Trophoblast cell (in vitro differentiated cells and primary cell): ENCODE measurements at regions not wholly inside any gene's neighbourhood (a gene's known extent, or its start where the extent isn't known, plus 50 kb on each side); places are given as distances from the start of the nearest gene placed in this dataset.

Experiments
- DNase-seq, 2 donors: peaks; one replicate each; pipeline ENCODE4 v3.0.0-alpha.2; 2016
- H2AFZ ChIP-seq: 2 replicates; pipeline ENCODE4 v1.6.1; 2013; ENCODE audit warnings: low read length, moderate library complexity, mild to moderate bottlenecking; ENCODE audit not compliant: insufficient read depth, poor library complexity
- H2AK5ac ChIP-seq: 2 replicates; pipeline ENCODE4 v1.6.1; 2013; ENCODE audit warnings: mild to moderate bottlenecking, low read length
- H2BK120ac ChIP-seq: 2 replicates; pipeline ENCODE4 v1.6.1; 2013; ENCODE audit warnings: low read length, mild to moderate bottlenecking, moderate library complexity; ENCODE audit not compliant: insufficient read depth, poor library complexity
- H2BK12ac ChIP-seq: 2 replicates; pipeline ENCODE4 v1.6.1; 2013; ENCODE audit warnings: mild to moderate bottlenecking, low read length, moderate library complexity
- H2BK5ac ChIP-seq: 2 replicates; pipeline ENCODE4 v1.6.1; 2013; ENCODE audit warnings: low read length, low read depth, moderate library complexity, mild to moderate bottlenecking; ENCODE audit not compliant: poor library complexity
- H3K14ac ChIP-seq: 2 replicates; pipeline ENCODE4 v1.6.1; 2013; ENCODE audit warnings: mild to moderate bottlenecking, low read length
- H3K18ac ChIP-seq: 2 replicates; pipeline ENCODE4 v1.6.1; 2013; ENCODE audit warnings: mild to moderate bottlenecking, low read length
- H3K23ac ChIP-seq: 2 replicates; pipeline ENCODE4 v1.6.1; 2013; ENCODE audit warnings: low read length
- H3K27ac ChIP-seq: 2 replicates; pipeline ENCODE4 v1.5.1; 2013; ENCODE audit warnings: low read depth, mild to moderate bottlenecking, inconsistent platforms, low read length, moderate library complexity
- H3K27me3 ChIP-seq: 2 replicates; pipeline ENCODE4 v1.6.1; 2013; ENCODE audit warnings: inconsistent platforms, mild to moderate bottlenecking, low read length, moderate library complexity; ENCODE audit not compliant: insufficient read depth
- H3K36me3 ChIP-seq, 2 experiments: 1 replicate in 1 of 2; 2 replicates in 1 of 2; pipeline ENCODE4 v1.6.1; 2013; ENCODE audit warnings: low read length in 2 of 2, mild to moderate bottlenecking in 2 of 2, moderate library complexity in 1 of 2; ENCODE audit not compliant: insufficient read depth in 2 of 2, control insufficient read depth in 1 of 2
- H3K4ac ChIP-seq: 2 replicates; pipeline ENCODE4 v1.6.1; 2013; ENCODE audit warnings: low read depth, mild to moderate bottlenecking, low read length, moderate library complexity
- H3K4me1 ChIP-seq, 2 experiments: 1 replicate in 1 of 2; 2 replicates in 1 of 2; pipeline ENCODE4 v1.6.1; 2013; ENCODE audit warnings: low read length in 2 of 2, mild to moderate bottlenecking in 2 of 2, moderate library complexity in 1 of 2; ENCODE audit not compliant: insufficient read depth in 2 of 2, control insufficient read depth in 1 of 2
- H3K4me2 ChIP-seq: 2 replicates; pipeline ENCODE4 v1.6.1; 2013; ENCODE audit warnings: inconsistent platforms, mild to moderate bottlenecking, low read length, moderate library complexity
- H3K4me3 ChIP-seq: 2 replicates; pipeline ENCODE4 v1.5.1; 2013; ENCODE audit warnings: mild to moderate bottlenecking, low read depth, low read length, inconsistent platforms
- H3K79me1 ChIP-seq: one replicate; pipeline ENCODE4 v1.6.1; 2013; ENCODE audit warnings: low read length
- H3K79me2 ChIP-seq: 2 replicates; pipeline ENCODE4 v1.6.1; 2013; ENCODE audit warnings: low read length, mild to moderate bottlenecking; ENCODE audit not compliant: control insufficient read depth, insufficient read depth, poor library complexity
- H3K9ac ChIP-seq: 2 replicates; pipeline ENCODE4 v1.6.1; 2013; ENCODE audit warnings: mild to moderate bottlenecking, low read length
- H3K9me3 ChIP-seq: 2 replicates; pipeline ENCODE4 v1.6.1; 2013; ENCODE audit warnings: low read depth, mild to moderate bottlenecking, control low read depth, inconsistent platforms, low read length; ENCODE audit not compliant: insufficient read depth
- H4K12ac ChIP-seq: 2 replicates; pipeline ENCODE4 v1.6.1; 2013; ENCODE audit warnings: low read depth, mild to moderate bottlenecking, low read length, moderate library complexity
- H4K8ac ChIP-seq: 2 replicates; pipeline ENCODE4 v1.6.1; 2013; ENCODE audit warnings: low read depth, mild to moderate bottlenecking, low read length, moderate library complexity
- H4K91ac ChIP-seq: one replicate; pipeline ENCODE4 v1.6.1; 2013; ENCODE audit warnings: low read depth, mild to moderate bottlenecking, low read length, moderate library complexity
- WGBS: extraction: QIAGEN DNeasy Blood & Tissue Kit; methylation state at CpG from one replicate; pipeline ENCODE4 v1.1.7; 2013; ENCODE audit warnings: missing lambda C conversion rate; ENCODE audit not compliant: insufficient read length, insufficient coverage; ENCODE audit errors: extremely low coverage; 5-methylcytosine and 5-hydroxymethylcytosine counted together

DNA sequence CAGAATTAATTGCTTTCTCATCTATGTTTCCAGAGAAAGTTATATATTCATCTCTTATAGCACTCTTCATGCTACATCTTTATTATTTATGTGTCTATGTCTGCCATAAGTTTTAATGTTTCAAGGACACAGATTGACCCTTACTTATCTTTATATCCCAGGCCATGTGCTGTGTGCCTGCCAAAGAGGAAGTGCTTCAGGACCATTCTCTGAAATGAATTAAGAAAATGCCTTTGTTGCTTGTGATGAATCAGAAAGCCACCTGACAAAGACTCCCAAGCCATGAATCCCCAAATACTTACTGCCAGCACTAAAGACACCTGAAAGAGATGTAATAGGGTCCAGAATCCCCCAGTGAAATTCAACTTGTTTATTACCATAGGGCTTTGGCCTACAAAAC, 342.1 kb upstream of the C1orf87 start:
- Histone ChIP-seq H3K9me3 (no peaks in the 10 kb centered on the region), H4K91ac (no peak overlapping the region), H2BK120ac (no peak overlapping the region), H2BK5ac (no peak overlapping the region), H3K4me2 (no peak overlapping the region), H3K9ac (no peak overlapping the region), H4K8ac (no peak overlapping the region), H3K4ac (no peak overlapping the region), H3K27ac (no peak overlapping the region), H3K79me2 (no peaks in the 10 kb centered on the region), H2AFZ (no peak overlapping the region), H2BK12ac (no peak overlapping the region), H2AK5ac (no peak overlapping the region), H3K18ac (no peak overlapping the region), H3K14ac (no peak overlapping the region), H3K79me1 (no peaks in the 10 kb centered on the region), H3K4me3 (no peak overlapping the region), H3K27me3 (no peaks in the 10 kb centered on the region), H3K23ac (no peak overlapping the region), H3K36me3 (no peaks in the 10 kb centered on the region), H4K12ac (no peak overlapping the region), H3K4me1 (no peaks in the 10 kb centered on the region)
- no peak for DNase-seq

DNA sequence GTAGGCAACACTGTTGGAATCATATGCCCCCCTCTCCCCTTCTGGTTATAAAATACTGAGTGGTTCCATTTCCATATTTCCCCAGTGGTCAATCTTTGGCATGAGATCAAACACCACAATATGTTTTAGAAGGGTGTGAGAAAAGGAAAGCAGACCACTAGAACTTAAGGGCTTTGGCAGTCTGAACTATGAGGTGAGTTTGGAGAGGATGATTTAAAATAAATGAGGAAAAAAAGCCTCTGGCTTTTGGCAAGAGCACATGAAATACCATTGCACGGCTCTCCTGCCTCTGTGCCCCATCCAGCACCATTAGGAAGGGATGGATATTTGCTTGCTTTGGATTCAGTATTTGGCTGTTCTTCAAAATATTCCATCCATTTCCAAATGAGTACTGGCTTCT, 339.5 kb upstream of the C1orf87 start:
- Histone ChIP-seq H3K18ac (no peak overlapping the region), H3K4me1 (no peaks in the 10 kb centered on the region), H4K8ac (no peak overlapping the region), H3K79me1 (no peaks in the 10 kb centered on the region), H3K14ac (no peak overlapping the region), H3K9ac (no peak overlapping the region), H4K91ac (no peak overlapping the region), H3K4ac (no peak overlapping the region), H3K23ac (no peak overlapping the region), H2BK120ac (no peak overlapping the region), H3K9me3 (no peaks in the 10 kb centered on the region), H3K79me2 (no peaks in the 10 kb centered on the region), H2BK12ac (no peak overlapping the region), H2BK5ac (no peak overlapping the region), H3K27ac (no peak overlapping the region), H3K4me3 (no peak overlapping the region), H3K27me3 (no peaks in the 10 kb centered on the region), H3K4me2 (no peak overlapping the region), H3K36me3 (no peaks in the 10 kb centered on the region), H4K12ac (no peak overlapping the region), H2AK5ac (no peak overlapping the region), H2AFZ (no peak overlapping the region)
- no peak for DNase-seq
- no CpG with 5 or more reads among the region's 1 CpG for WGBS

DNA sequence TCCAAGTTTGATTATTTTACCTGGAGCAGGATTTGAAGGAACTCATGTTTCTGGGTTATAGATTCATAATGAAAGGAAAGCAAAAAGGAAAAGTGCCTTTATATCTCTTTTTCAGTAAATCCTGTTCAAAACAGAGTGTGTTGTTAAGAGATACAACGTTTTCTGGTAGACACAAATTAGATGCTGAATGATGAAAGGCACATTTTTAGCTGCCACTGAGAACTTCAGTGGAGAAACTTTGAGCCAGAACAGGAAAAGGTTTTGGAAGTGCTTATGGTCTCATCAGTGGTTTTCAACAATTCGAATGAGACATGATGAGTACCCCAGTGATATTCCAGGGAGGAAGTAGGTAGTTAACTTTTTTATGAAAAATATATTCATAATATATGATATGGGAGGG, 338.0 kb upstream of the C1orf87 start:
- Histone ChIP-seq H2BK5ac (no peak overlapping the region), H3K4ac (no peak overlapping the region), H4K12ac (no peak overlapping the region), H3K9ac (no peak overlapping the region), H3K14ac (no peak overlapping the region), H3K36me3 (no peaks in the 10 kb centered on the region), H3K79me1 (no peaks in the 10 kb centered on the region), H4K91ac (no peak overlapping the region), H3K27me3 (no peaks in the 10 kb centered on the region), H2AFZ (no peak overlapping the region), H3K18ac (no peak overlapping the region), H3K4me2 (no peak overlapping the region), H3K4me1 (no peaks in the 10 kb centered on the region), H3K9me3 (no peaks in the 10 kb centered on the region), H3K23ac (no peak overlapping the region), H3K4me3 (no peak overlapping the region), H4K8ac (no peak overlapping the region), H2BK120ac (no peak overlapping the region), H3K27ac (no peak overlapping the region), H3K79me2 (no peaks in the 10 kb centered on the region), H2AK5ac (no peak overlapping the region), H2BK12ac (no peak overlapping the region)
- no CpG with 5 or more reads among the region's 2 CpGs for WGBS
- DNase-seq = no peak

DNA sequence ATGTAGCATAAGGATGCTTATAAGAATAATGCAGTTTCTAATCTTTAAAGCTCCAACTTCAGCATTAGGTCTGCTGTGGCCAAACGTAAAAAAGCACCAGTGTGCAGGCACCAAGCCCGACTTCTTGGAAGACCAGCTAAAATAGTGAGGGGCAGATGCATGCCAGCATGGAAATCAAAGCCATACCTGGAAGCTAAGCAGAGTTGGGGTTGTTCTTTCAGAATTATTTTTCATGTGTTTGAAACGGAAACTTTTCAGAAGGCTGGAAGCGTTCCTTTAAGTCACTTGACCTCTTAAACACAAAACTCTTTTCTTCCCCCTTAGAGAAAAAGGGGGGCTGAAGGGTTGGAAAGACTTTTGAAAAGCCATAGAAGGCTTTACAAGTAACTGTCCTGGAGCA, 329.2 kb upstream of the C1orf87 start:
- H3K79me1 ChIP-seq = no peaks in the 10 kb centered on the region
- H3K14ac ChIP-seq = no peak overlapping the region
- no peak overlapping the region for H3K23ac ChIP-seq
- no peak overlapping the region for H4K8ac ChIP-seq
- H3K4me3 ChIP-seq = no peak overlapping the region
- no CpG with 5 or more reads among the region's 4 CpGs for WGBS
- no peaks in the 10 kb centered on the region for H3K79me2 ChIP-seq
- H2AFZ ChIP-seq = no peak overlapping the region
- no peak overlapping the region for H2AK5ac ChIP-seq
- H3K18ac ChIP-seq = no peak overlapping the region
- H3K9me3 ChIP-seq = no peaks in the 10 kb centered on the region
- H2BK12ac ChIP-seq = no peak overlapping the region
- no peak for DNase-seq
- H4K12ac ChIP-seq = no peak overlapping the region
- H2BK5ac ChIP-seq = no peak overlapping the region
- H3K36me3 ChIP-seq = no peaks in the 10 kb centered on the region
- no peak overlapping the region for H2BK120ac ChIP-seq
- no peak overlapping the region for H3K4ac ChIP-seq
- no peak overlapping the region for H4K91ac ChIP-seq
- H3K9ac ChIP-seq = no peak overlapping the region
- H3K27ac ChIP-seq = no peak overlapping the region
- H3K4me1 ChIP-seq = no peaks in the 10 kb centered on the region
- H3K27me3 ChIP-seq = no peaks in the 10 kb centered on the region
- no peak overlapping the region for H3K4me2 ChIP-seq

DNA sequence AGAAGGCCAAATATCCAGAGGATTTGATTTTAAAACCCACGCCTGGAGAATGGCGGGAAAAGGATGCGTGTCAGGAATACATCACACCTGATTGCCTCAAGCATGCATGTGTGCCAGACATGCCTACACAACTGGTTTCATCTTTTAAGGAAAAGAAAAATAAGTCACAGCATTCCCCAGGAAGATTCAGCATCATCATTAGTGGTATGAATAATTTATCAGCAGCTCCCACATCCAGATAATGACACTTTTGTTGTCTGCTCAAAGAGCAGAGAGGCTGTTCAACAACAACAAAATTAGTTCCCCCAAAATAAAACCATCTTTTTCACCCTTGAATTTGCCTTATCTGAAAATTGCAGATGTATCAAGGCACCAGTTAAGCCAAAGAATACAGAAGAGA, 328.6 kb upstream of the C1orf87 start:
- no peak overlapping the region for H3K18ac ChIP-seq
- no peak overlapping the region for H2AK5ac ChIP-seq
- no peak overlapping the region for H2BK120ac ChIP-seq
- H4K8ac ChIP-seq = no peak overlapping the region
- H3K27ac ChIP-seq = no peak overlapping the region
- WGBS = no CpG with 5 or more reads among the region's 3 CpGs
- no peak for DNase-seq
- no peaks in the 10 kb centered on the region for H3K27me3 ChIP-seq
- H3K4me1 ChIP-seq = no peaks in the 10 kb centered on the region
- no peaks in the 10 kb centered on the region for H3K9me3 ChIP-seq
- H3K9ac ChIP-seq = no peak overlapping the region
- no peak overlapping the region for H4K91ac ChIP-seq
- no peak overlapping the region for H2AFZ ChIP-seq
- H3K14ac ChIP-seq = no peak overlapping the region
- no peak overlapping the region for H2BK5ac ChIP-seq
- no peak overlapping the region for H3K23ac ChIP-seq
- no peak overlapping the region for H3K4ac ChIP-seq
- no peak overlapping the region for H3K4me2 ChIP-seq
- H3K36me3 ChIP-seq = no peaks in the 10 kb centered on the region
- H3K79me2 ChIP-seq = no peaks in the 10 kb centered on the region
- H3K79me1 ChIP-seq = no peaks in the 10 kb centered on the region
- no peak overlapping the region for H2BK12ac ChIP-seq
- no peak overlapping the region for H3K4me3 ChIP-seq
- no peak overlapping the region for H4K12ac ChIP-seq
